Immature natural killer cell (primary cell): ENCODE measurements at regions not wholly inside any gene's neighbourhood (a gene's known extent, or its start where the extent isn't known, plus 50 kb on each side); places are given as distances from the start of the nearest gene placed in this dataset.
"Not testable (repeated sequence)": the region's sequence is repeated elsewhere in the genome, so short reads cannot be mapped to it uniquely, and the experiment has no call there.

Experiments
- DNase-seq, 3 donors: peaks; one replicate each; pipeline ENCODE4 v3.0.0; 2022; ENCODE audit warnings: mixed read lengths in 1 of 3
- H3K27ac Mint-ChIP-seq, 6 donors: one replicate each; pipeline ENCODE4 v1.8.0; 2020; ENCODE audit warnings: mixed read lengths in 6 of 6, mild to moderate bottlenecking in 5 of 6, inconsistent platforms in 4 of 6, moderate library complexity in 3 of 6
- H3K27me3 Mint-ChIP-seq, 3 donors: one replicate each; pipeline ENCODE4 v1.8.0; 2020 to 2021; ENCODE audit warnings: low read depth in 3 of 3, mild to moderate bottlenecking in 3 of 3, mixed read lengths in 3 of 3, moderate library complexity in 3 of 3, inconsistent platforms in 1 of 3
- H3K36me3 Mint-ChIP-seq, 3 donors: one replicate each; pipeline ENCODE4 v1.8.0; 2020; ENCODE audit warnings: mixed read lengths in 3 of 3, inconsistent platforms in 2 of 3, mild to moderate bottlenecking in 2 of 3
- H3K4me1 Mint-ChIP-seq, 2 donors: one replicate each; pipeline ENCODE4 v1.8.0; 2020; ENCODE audit warnings: inconsistent platforms in 2 of 2, mild to moderate bottlenecking in 2 of 2, mixed read lengths in 2 of 2, moderate library complexity in 1 of 2
- H3K4me3 Mint-ChIP-seq, 5 donors: one replicate each; pipeline ENCODE4 v1.8.0; 2020; ENCODE audit warnings: mild to moderate bottlenecking in 5 of 5, mixed read lengths in 5 of 5, inconsistent platforms in 3 of 5, moderate library complexity in 3 of 5
- H3K9me3 Mint-ChIP-seq, 6 donors: one replicate each; pipeline ENCODE4 v1.8.0; 2020; ENCODE audit warnings: mild to moderate bottlenecking in 6 of 6, mixed read lengths in 6 of 6, inconsistent platforms in 4 of 6, moderate library complexity in 3 of 6

DNA sequence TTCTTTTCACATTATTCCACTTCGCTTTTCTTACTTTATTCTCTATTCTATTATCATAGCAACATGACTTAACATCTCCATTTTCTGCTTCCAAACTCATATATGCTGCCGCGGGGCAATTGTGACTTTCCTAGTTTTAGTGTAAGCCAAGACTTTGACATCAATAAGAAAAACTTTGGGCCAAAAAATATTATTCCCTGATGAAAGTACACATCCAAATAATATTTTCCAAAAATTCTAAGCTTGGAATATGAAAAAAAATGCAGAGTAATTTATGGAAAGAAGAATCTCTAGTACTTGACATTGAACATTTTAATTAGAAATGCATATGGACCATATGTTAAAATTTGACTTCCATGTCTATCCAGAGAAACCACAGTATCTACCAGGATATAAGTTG is 995.1 kb upstream of the INTU start:
- Mint-ChIP-seq H3K9me3 (peaks cover 5 to 17% (median 6%) of the 10 kb centered on the region in 6 donors), H3K4me1 (no peaks in the 10 kb centered on the region), H3K4me3 (no peak overlapping the region), H3K27me3 (peaks cover 0 to 2% (median 1%) of the 10 kb centered on the region in 3 donors), H3K36me3 (no peaks in the 10 kb centered on the region), H3K27ac (no peak overlapping the region)
- DNase-seq: no peak

DNA sequence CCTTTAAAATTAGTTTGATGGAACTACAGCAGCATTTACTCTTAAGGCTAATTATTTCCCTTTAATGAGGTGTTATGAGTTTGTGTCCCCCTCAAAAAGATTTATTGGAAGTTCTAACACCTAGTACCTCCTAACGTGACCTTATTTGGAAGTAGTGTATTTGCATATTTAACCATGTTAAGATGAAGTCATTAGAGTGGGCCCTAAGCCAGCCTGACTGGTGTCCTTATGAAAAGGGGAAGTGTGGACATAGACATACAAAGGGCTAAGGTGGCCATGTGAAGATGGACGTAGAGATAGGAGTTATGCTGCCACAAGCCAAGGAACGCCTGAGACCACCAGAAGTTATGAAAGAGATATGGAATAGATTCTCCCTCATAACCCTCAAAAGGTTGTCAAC is 985.4 kb upstream of the INTU start:
- no peaks in the 10 kb centered on the region for H3K4me1 Mint-ChIP-seq
- H3K27me3 Mint-ChIP-seq: no peaks in the 10 kb centered on the region
- no peaks in the 10 kb centered on the region for H3K36me3 Mint-ChIP-seq
- H3K9me3 Mint-ChIP-seq: peaks cover 0 to 26% (median 4%) of the 10 kb centered on the region in 6 donors
- DNase-seq: no peak
- no peak overlapping the region for H3K4me3 Mint-ChIP-seq
- H3K27ac Mint-ChIP-seq: no peak overlapping the region

DNA sequence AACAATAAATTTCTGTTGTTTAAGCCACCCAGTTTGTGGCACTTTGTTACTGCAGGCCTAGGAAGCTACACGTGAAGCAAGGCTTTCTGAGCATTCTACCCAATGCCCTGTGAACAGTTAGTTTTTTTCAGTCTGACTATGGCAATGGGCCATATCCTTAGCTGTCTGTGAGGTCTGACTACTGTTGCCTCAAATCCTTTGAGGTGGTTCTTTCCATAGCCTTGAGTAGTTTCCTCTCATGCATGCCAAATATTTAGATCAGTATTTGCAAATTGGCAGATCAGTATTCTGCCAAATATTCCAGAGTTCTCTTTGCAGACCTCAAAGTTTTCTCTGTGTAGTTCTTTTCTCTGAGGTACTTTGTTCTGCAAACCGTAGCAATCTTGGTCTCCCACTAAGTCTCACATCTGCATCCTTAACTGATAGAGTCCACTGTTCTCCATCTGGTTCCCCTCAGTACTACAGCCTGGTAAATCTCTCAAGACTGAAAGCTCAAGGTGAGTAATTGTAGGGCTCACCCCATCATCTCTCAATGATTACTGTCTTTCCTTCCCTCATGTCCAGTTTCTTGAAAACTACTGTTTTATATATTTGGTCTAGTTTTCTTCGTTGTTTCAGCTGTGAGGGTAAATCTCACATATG is 984.9 kb upstream of the INTU start:
- Mint-ChIP-seq H3K27me3 (no peaks in the 10 kb centered on the region), H3K9me3 (peaks cover 1 to 22% (median 4%) of the 10 kb centered on the region in 6 donors), H3K36me3 (no peaks in the 10 kb centered on the region), H3K27ac (no peak overlapping the region), H3K4me3 (no peak overlapping the region), H3K4me1 (no peaks in the 10 kb centered on the region)
- DNase-seq: no peak

DNA sequence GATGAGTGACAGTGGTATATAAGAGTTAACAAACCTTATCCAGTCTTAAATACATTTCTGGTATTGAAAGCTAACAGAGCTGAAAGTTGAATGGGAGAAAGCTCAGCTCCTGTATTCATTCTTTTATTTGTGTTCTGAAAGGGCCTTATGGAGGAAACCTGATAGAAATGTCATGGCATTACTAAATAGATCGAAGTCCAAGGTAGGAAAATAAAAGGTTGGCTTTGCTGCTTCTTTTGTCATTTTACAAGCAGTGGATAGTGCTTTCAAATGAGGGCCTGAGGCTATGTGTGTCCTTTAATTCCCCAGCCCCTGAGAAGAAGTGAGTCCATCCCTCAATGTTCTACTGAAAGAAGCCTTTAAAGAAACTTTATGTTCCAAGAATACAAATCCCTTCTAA is 974.3 kb upstream of the INTU start:
- Mint-ChIP-seq H3K4me3 (no peak overlapping the region), H3K27me3 (peaks cover 0 to 1% (median 0%) of the 10 kb centered on the region in 3 donors), H3K27ac (no peak overlapping the region), H3K36me3 (no peaks in the 10 kb centered on the region), H3K4me1 (no peaks in the 10 kb centered on the region), H3K9me3 (peaks cover 0 to 10% (median 5%) of the 10 kb centered on the region in 6 donors)
- no peak for DNase-seq

DNA sequence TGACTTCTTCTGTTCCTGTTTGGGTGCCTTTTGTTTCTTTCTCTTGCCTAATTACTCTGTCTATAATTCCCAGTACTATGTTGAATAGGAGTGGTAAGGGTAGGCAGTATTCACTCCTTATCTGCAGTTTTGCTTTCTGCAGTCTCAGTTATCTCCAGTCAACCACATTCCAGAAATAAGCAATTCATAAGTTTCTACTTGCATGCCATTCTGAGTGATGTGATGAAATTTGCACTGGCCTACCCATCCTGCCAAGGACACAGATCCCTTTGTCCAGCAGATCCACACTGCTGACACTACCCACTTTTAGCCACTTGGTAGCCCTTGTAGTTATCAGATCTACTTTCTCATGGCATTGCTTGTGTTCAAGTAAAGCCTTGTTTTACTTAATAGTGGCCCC is 971.6 kb upstream of the INTU start:
- Mint-ChIP-seq H3K4me1 (no peaks in the 10 kb centered on the region), H3K9me3 (peaks cover 0 to 9% (median 3%) of the 10 kb centered on the region in 6 donors), H3K27me3 (peaks cover 0 to 1% (median 0%) of the 10 kb centered on the region in 3 donors), H3K36me3 (no peaks in the 10 kb centered on the region), H3K27ac (no peak overlapping the region), H3K4me3 (no peak overlapping the region)
- DNase-seq: no peak

DNA sequence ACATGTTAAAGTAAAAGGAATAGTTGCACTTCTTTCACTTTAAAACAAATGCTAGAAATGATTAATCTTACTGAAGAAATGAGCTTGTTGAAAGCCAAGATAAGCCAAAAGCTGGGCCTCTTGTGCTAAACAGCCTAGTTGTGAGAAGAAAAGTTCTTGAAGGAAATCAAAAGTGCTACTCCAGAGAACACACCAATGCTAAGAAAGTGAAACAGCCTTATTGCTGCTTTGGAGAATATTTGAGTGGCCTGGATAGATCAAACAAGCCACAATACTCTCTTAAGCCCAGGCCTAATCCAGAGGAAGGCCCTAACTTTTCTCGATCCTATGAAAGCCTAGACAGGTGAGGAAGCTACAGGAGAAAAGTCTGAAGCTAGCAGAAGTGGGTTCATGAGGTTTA is 967.9 kb upstream of the INTU start:
- no peak overlapping the region for H3K27ac Mint-ChIP-seq
- no peaks in the 10 kb centered on the region for H3K36me3 Mint-ChIP-seq
- H3K9me3 Mint-ChIP-seq: peaks cover 0 to 11% (median 2%) of the 10 kb centered on the region in 6 donors
- no peaks in the 10 kb centered on the region for H3K4me1 Mint-ChIP-seq
- DNase-seq: no peak
- peaks cover 0 to 1% (median 0%) of the 10 kb centered on the region in 3 donors for H3K27me3 Mint-ChIP-seq
- no peak overlapping the region for H3K4me3 Mint-ChIP-seq

DNA sequence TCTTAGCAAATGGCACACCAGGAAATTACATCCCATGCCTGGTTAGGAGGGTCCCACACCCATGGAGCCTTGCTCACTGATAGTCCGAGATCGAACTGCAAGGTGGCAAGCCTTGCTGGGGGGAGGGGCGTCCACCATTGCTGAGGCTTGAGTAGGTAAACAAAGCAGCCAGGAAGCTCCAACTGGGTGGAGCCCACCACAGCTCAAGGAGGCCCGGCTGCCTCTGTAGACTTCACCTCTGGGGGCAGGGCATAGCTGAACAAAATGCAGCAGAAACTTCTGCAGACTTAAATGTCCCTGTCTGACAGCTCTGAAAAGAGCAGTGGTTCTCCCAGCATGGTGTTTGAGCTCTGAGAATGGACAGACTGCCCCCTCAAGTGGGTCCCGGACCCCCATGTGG is 962.7 kb upstream of the INTU start:
- H3K9me3 Mint-ChIP-seq: peaks cover 11 to 22% (median 17%) of the 10 kb centered on the region in 6 donors
- H3K36me3 Mint-ChIP-seq, H3K4me3 Mint-ChIP-seq, H3K27me3 Mint-ChIP-seq, H3K4me1 Mint-ChIP-seq, DNase-seq, H3K27ac Mint-ChIP-seq: not testable (repeated sequence)

DNA sequence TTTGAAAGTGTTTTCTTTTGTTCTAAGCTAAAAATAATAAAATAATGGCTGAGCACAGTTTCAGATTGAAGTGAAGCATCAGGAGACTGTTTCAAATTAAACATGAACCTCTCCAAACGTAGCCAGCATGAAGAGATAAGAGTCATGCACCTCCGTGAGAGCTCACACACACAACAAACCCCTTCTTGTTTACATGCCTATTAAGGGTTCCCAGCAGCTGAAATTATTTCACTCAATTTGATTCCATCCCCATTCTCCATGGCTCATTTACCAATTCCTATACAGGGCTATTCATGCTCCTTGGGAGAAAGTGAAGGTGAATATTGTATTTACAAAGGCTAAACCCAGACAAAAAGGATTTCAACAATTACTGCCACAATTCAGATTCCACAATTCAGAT is 954.1 kb upstream of the INTU start:
- Mint-ChIP-seq H3K4me3 (no peak overlapping the region), H3K4me1 (no peaks in the 10 kb centered on the region), H3K36me3 (no peaks in the 10 kb centered on the region), H3K27me3 (peaks cover 0 to 1% (median 1%) of the 10 kb centered on the region in 3 donors), H3K27ac (no peak overlapping the region), H3K9me3 (peaks cover 0 to 6% (median 2%) of the 10 kb centered on the region in 6 donors)
- no peak for DNase-seq

DNA sequence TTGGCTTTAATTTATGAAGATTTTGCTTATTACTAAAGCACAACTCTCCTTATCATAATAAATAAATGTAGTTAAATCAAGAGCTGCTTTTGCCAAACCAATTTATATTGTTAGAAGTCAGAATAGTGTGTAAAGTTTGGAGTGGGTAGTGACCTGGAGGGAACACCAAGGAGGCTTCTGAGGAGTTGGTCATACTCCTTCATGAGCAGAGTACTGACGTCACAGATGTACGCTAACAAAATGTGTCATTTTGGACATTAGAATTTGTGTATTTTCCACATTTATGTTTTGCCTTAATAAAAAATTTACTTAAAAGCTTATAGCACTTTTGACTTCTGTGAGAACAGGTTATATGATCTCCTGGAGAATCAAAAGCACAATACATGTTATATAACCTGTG is 953.5 kb upstream of the INTU start:
- Mint-ChIP-seq H3K4me1 (no peaks in the 10 kb centered on the region), H3K9me3 (peaks cover 0 to 13% (median 2%) of the 10 kb centered on the region in 6 donors), H3K27me3 (peaks cover 0 to 1% (median 1%) of the 10 kb centered on the region in 3 donors), H3K36me3 (no peaks in the 10 kb centered on the region), H3K27ac (no peak overlapping the region), H3K4me3 (no peak overlapping the region)
- no peak for DNase-seq

DNA sequence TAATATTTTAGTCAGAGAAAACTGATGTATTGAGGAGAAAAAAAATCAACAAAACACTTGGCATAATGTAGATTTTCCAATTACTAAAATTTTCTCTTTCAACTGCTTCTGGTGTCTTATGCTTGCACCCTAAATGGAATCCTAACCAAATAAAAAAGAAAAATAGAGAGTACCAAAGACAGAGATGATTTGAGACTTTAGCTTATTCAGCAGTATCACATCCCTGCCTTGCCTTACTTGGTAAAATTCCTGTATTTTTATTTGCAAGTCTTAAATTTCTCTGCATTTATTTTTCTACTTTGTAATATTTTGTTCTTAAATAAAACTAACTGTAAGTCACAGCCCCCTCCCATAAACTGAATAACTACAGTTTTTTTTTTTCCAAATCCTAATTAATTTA is 950.5 kb upstream of the INTU start:
- no peak overlapping the region for H3K27ac Mint-ChIP-seq
- DNase-seq: no peak
- no peak overlapping the region for H3K4me3 Mint-ChIP-seq
- H3K9me3 Mint-ChIP-seq: peaks cover 0 to 13% (median 3%) of the 10 kb centered on the region in 6 donors
- H3K36me3 Mint-ChIP-seq: no peaks in the 10 kb centered on the region
- H3K4me1 Mint-ChIP-seq: no peaks in the 10 kb centered on the region
- H3K27me3 Mint-ChIP-seq: no peaks in the 10 kb centered on the region

DNA sequence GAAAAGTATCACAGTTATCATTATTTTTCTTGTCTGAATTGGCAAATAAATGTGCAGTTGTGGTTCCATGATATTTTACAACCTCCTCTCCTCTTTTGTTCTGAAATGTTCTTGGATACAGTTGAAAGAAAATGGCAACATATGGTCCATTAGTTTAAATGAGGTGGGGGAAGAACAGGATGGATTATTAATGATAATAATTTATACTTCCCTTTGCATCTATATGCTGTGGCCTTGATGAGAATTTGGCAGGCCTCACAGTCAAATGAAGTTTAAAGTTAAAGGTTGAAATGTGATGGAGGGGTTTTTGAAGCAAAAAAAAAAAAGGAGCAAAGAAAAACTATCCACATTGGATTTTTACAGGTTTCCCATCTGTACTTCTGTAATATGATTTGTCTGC is 946.3 kb upstream of the INTU start:
- Mint-ChIP-seq H3K27ac (no peak overlapping the region), H3K4me1 (no peaks in the 10 kb centered on the region), H3K9me3 (peaks cover 4 to 26% (median 7%) of the 10 kb centered on the region in 6 donors), H3K27me3 (no peaks in the 10 kb centered on the region), H3K4me3 (no peak overlapping the region), H3K36me3 (no peaks in the 10 kb centered on the region)
- DNase-seq: no peak

DNA sequence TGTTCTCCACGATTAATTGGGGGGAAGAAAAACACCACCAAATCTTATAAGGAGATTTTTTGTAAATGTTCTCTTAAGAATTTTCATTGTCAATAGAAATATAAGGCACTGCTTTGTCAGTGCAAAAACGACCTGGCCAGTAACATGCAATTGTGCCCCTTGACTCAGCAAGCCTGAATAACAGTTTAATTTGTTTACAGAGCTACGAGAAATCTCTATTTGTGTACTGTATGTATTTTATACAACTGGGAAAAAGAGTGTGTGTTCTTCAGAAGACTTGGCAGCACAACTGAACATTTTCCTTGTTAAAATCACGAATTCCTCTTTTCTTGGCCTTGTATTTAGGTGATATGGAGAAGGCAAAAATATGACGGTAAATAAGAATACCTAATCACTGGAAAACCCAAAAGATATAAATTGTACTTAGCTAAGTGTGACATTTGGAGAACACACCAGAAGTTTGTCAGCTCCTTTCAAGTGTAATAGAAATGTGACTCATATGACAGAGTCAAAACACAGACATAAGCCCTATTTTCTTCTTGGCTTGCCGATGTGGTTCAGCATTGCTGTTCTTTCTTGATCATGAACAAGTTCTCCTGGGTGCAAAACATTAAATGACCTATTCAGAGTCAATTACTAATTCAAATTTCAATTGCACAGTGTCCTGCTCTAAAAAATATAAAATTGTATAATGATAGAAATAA is 945.0 kb upstream of the INTU start:
- H3K4me3 Mint-ChIP-seq: no peak overlapping the region
- H3K27ac Mint-ChIP-seq: no peak overlapping the region
- H3K4me1 Mint-ChIP-seq: no peaks in the 10 kb centered on the region
- H3K9me3 Mint-ChIP-seq: peaks cover 4 to 26% (median 7%) of the 10 kb centered on the region in 6 donors
- DNase-seq: no peak
- no peaks in the 10 kb centered on the region for H3K36me3 Mint-ChIP-seq
- H3K27me3 Mint-ChIP-seq: no peaks in the 10 kb centered on the region

DNA sequence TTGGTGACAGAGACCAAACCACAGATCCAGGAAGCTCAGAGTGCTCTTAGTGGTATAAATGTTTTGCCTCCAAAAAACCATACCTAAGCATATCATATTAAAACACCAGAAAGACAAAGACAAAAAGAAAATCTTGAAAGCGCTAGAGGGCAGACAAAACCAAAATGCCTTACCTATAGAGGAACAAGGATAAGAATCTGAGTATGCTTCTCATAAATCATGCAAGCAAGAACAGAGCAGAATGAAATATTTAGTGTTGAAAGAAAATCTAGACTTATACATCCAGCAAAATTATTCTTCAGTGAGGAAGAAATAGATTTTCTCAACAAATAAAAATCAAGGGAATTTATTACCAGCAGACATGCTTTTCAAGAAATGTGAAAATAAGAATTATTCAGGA is 941.0 kb upstream of the INTU start:
- no peak overlapping the region for H3K27ac Mint-ChIP-seq
- H3K9me3 Mint-ChIP-seq: peaks cover 5 to 13% (median 6%) of the 10 kb centered on the region in 6 donors
- no peak overlapping the region for H3K4me3 Mint-ChIP-seq
- DNase-seq: no peak
- H3K4me1 Mint-ChIP-seq: no peaks in the 10 kb centered on the region
- H3K27me3 Mint-ChIP-seq: no peaks in the 10 kb centered on the region
- H3K36me3 Mint-ChIP-seq: no peaks in the 10 kb centered on the region

DNA sequence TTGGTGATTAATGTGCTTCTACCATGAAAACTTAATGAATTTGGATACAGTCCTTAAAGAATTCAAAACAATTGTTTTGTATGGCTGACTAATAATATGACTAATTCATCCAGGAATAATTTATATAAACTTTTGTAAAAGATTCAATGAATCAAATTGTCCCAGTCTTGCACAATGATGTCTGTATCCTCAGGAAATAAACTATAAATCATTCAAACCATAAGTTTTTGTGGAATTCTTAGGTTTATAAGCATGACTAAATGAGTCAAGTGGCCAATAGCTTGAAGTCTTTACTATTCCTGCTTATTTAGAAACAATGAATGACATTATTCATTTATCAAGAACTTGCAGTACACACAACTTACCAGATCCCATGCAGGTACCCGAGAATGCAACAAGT is 935.0 kb upstream of the INTU start:
- no peak for DNase-seq
- no peaks in the 10 kb centered on the region for H3K27me3 Mint-ChIP-seq
- no peaks in the 10 kb centered on the region for H3K36me3 Mint-ChIP-seq
- H3K4me1 Mint-ChIP-seq: no peaks in the 10 kb centered on the region
- no peak overlapping the region for H3K4me3 Mint-ChIP-seq
- no peak overlapping the region for H3K27ac Mint-ChIP-seq
- peaks cover 0 to 18% (median 6%) of the 10 kb centered on the region in 6 donors for H3K9me3 Mint-ChIP-seq

DNA sequence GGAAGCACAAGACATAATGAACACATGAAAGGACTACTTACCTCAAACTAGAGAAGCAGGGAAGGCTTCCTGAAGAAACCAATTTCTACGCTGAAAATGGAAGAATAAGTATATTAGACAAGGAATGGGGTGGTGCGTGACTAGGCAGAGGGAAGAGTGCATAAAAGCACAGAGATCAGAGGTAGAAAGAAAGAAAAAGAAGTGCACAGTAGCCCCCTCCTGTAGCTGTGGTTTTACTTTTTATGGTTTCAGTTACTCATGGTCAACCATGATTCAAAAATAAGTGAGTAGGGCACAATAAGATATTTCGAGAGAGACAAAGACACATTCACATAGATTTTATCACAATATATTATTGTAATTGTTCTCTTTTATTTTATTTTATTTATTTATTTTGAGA is 934.5 kb upstream of the INTU start:
- Mint-ChIP-seq H3K4me1 (no peaks in the 10 kb centered on the region), H3K9me3 (peaks cover 0 to 18% (median 6%) of the 10 kb centered on the region in 6 donors), H3K36me3 (no peaks in the 10 kb centered on the region), H3K27me3 (no peaks in the 10 kb centered on the region), H3K4me3 (no peak overlapping the region), H3K27ac (no peak overlapping the region)
- DNase-seq: no peak
